WI38 (cell line): ENCODE measurements at regions not wholly inside any gene's neighbourhood (a gene's known extent, or its start where the extent isn't known, plus 50 kb on each side); places are given as distances from the start of the nearest gene placed in this dataset.

Experiments
- H3K4me3 ChIP-seq: 2 replicates; pipeline ENCODE4 v1.5.1; 2011; ENCODE audit warnings: low read depth, mild to moderate bottlenecking, control low read depth, low read length
- CTCF ChIP-seq: IDR thresholded peaks from 2 replicates; pipeline ENCODE4 v1.5.1; 2012; ENCODE audit warnings: low read depth, mild to moderate bottlenecking, control low read depth, low read length

- no peak for TF ChIP-seq CTCF
- no peak overlapping the region for H3K4me3 ChIP-seq
Measured at GRCh38 chr4:18813771-18814170, 792.2 kb upstream of the LCORL start.

- no peak for TF ChIP-seq CTCF
- no peak overlapping the region for H3K4me3 ChIP-seq
Measured at GRCh38 chr4:18813055-18813454, 791.5 kb upstream of the LCORL start.

GRCh38 chr4:18803781-18804180 lies 782.2 kb upstream of the LCORL start:
- no peak for TF ChIP-seq CTCF
- no peak overlapping the region for H3K4me3 ChIP-seq

GRCh38 chr4:18798123-18798522 lies 776.6 kb upstream of the LCORL start:
- TF ChIP-seq CTCF, result no peak
- H3K4me3 ChIP-seq, result no peak overlapping the region

- no peak for TF ChIP-seq CTCF
- H3K4me3 ChIP-seq, result no peak overlapping the region
Measured at GRCh38 chr4:18795794-18796193, 774.2 kb upstream of the LCORL start.

- no peak for TF ChIP-seq CTCF
- H3K4me3 ChIP-seq, result no peak overlapping the region
Measured at GRCh38 chr4:18777190-18777930, 755.8 kb upstream of the LCORL start.

GRCh38 chr4:18767921-18768320 lies 746.4 kb upstream of the LCORL start:
- TF ChIP-seq CTCF, result no peak
- no peak overlapping the region for H3K4me3 ChIP-seq
